GM12891 (cell line): ENCODE measurements at regions not wholly inside any gene's neighbourhood (a gene's known extent, or its start where the extent isn't known, plus 50 kb on each side); places are given as distances from the start of the nearest gene placed in this dataset.

ENCODE experiments used
- PAX5 ChIP-seq: IDR thresholded peaks from 2 replicates; pipeline ENCODE4 v1.6.1; 2011; ENCODE audit warnings: low read length, moderate library complexity, mild to moderate bottlenecking; ENCODE audit not compliant: insufficient read depth, severe bottlenecking
- POLR2A ChIP-seq: IDR thresholded peaks from 2 replicates; pipeline ENCODE4 v1.6.1; 2011; ENCODE audit warnings: low read depth, low read length, control low read depth
- POLR2AphosphoS5 ChIP-seq: IDR thresholded peaks from 2 replicates; pipeline ENCODE4 v1.6.1; 2011; ENCODE audit warnings: low read depth, low read length, control low read depth
- POU2F2 ChIP-seq: IDR thresholded peaks from 2 replicates; pipeline ENCODE4 v1.6.1; 2011; ENCODE audit warnings: low read depth, mild to moderate bottlenecking, control low read depth, low read length, moderate library complexity
- SPI1 ChIP-seq: IDR thresholded peaks from 2 replicates; pipeline ENCODE4 v1.6.1; 2011; ENCODE audit warnings: low read depth, low read length, control low read depth
- TAF1 ChIP-seq: IDR thresholded peaks from 2 replicates; pipeline ENCODE4 v1.6.1; 2011; ENCODE audit warnings: low read depth, low read length, control low read depth

- TF ChIP-seq POLR2A (no peak), TAF1 (no peak), POLR2AphosphoS5 (no peak), SPI1 (no peak), POU2F2 (no peak), PAX5 (no peak)
Observed at GRCh38 chr13:110993788-110994187, 78.9 kb upstream of the ANKRD10 start.
